HG03469 (cell line): ENCODE measurements at regions not wholly inside any gene's neighbourhood (a gene's known extent, or its start where the extent isn't known, plus 50 kb on each side); places are given as distances from the start of the nearest gene placed in this dataset.

ENCODE experiments used
- ATAC-seq: cut with Tn5 transposase; IDR thresholded peaks from one replicate; pipeline ENCODE4 v1.9.1; 2021; ENCODE audit warnings: mild to moderate bottlenecking, moderate library complexity, moderate number of reproducible peaks; ENCODE audit not compliant: unreplicated experiment

- ATAC-seq: no peak
These were observed 122.0 kb upstream of the COPS8 start for GRCh38 chr2:236963631-236964182.

DNA sequence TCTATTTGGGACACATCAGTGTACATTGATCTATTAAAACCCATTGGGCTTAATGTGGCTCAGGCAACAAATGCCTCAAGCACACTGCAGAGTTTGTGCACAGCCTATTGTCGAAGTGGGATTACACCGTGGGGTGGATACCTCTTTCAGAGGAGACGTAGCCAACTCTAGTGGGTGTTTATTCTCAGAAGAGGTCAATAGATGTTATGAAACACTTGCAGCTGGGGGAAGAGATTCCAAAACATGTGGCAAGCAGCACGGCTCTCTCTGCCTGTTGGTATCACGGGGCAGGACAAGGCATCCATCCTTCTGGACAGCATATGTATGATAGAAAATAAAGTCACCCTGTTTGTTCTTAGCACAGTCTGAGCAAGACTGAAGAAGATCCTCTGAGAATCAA lies 121.4 kb upstream of the COPS8 start:
- no peak for ATAC-seq

- ATAC-seq: no peak
These were observed 120.5 kb upstream of the COPS8 start for GRCh38 chr2:236965021-236965840.

GRCh38 chr2:236965841-236966096 lies 119.9 kb upstream of the COPS8 start:
- ATAC-seq: no peak

DNA sequence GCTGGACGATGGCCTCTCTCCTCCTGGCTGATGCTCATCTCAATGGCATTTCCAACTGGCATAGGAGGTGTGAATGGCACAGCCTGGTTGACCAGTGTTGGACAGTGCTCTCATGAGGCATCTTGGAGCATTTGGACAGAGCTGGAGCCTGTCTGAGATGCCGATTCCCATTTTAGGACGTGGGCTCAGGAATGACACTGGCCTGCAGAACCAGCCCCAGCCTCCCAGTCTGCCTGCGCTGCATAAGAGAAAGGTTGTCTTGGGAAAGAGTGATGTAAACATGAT lies 118.2 kb upstream of the COPS8 start:
- no peak for ATAC-seq

DNA sequence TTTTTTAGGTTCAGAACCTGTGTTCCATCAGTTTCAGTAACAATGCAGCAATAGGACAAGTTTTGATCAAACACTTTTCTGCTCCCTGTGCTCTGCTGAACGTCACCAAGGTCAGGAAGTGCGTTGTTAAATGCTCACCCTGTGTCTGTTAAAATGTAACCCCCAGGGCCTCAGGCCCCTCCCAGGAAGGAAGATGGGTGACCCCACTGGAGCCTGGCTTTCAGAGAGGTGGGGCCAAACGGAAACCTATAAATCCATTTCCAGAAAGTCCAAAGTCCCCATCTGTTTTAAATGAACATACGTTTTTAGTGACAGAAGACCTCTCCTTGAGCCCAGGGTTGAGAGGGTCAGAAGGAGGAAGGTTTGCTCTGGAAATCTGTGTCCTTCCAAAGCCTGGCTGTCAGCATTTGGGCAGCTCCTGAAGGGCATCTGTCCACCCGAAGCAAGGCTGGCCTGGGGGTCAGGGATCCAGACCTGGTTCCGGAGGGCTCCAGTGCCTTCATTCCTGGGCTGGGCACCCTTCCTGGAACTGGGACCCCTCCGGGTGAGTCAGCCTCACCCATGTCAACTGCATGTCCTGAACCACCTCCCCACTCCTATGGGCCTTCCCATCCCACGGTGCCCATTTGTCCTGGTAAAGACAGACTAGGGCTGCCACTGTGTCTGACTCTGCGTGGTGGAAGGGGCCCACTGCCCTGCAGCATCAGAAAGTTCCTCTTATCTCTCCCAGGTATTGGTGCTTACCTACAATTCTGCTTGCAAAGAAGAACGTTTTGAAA lies 117.4 kb upstream of the COPS8 start:
- no peak for ATAC-seq

DNA sequence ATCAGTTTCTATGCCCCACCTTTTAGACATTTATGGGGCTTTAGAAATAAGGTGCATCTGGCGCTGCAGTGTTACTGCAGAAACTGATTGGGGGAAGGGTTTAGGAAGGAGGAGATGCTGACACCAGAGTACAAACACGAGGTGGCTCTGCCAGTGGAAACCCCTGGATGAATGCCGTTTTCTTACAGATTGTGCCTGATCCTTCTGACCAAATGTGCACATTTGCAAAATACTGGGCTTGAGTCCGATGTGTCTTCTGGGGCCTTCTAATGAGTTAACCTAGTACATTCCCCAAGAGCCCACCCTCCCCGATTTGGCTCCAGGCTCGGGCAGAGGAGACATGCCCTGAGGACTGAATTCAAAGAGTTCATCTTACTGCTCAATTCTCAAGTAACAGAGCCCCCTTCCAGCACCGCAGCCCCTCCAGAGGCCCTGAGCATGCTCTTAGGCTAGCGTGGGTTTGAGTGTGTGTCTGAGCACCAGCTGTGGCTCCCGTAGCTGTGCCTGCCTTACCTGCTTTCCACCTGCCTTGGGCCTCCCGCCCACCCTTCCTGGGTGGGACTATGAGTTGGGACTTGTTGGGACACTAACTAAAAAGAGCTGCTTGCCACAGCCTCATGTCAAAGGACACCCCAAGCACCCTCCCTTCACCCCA lies 116.7 kb upstream of the COPS8 start:
- ATAC-seq: no peak

- no peak for ATAC-seq
These were observed 115.7 kb upstream of the COPS8 start for GRCh38 chr2:236969767-236970655.

GRCh38 chr2:236970656-236971010 lies 115.1 kb upstream of the COPS8 start:
- ATAC-seq: no peak

DNA sequence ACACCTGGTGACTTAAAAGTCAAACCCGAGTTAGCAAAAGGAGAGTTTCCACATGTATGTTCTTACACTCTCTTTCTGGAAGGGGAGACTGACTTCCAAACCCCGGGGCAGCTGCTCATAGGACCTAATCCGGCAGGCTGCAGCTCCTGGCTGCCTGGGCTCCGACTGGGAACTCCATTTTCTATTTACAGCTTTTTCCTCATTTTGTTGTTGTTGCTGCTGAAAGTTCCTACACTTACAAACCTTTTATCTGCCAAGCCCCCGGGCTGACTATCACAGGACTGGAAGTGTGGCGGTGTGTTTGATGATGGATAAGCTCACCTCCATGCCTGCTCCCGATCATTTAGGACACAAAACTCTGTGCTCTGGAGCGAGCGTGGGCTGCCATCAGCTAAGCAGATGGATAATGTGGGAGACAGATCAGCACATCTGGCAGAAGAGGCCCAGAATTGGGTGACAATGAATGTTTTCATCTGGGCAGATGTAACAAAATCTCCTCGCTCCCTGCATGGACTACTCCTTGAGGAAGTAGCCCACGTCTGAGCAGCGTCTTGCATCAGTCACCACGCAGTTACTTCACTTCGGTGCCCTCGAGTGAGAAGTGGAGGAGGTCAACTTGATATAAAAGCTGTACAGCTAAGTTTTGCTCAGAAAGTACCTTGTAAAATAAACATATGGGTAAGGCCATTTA lies 114.4 kb upstream of the COPS8 start:
- ATAC-seq: no peak

DNA sequence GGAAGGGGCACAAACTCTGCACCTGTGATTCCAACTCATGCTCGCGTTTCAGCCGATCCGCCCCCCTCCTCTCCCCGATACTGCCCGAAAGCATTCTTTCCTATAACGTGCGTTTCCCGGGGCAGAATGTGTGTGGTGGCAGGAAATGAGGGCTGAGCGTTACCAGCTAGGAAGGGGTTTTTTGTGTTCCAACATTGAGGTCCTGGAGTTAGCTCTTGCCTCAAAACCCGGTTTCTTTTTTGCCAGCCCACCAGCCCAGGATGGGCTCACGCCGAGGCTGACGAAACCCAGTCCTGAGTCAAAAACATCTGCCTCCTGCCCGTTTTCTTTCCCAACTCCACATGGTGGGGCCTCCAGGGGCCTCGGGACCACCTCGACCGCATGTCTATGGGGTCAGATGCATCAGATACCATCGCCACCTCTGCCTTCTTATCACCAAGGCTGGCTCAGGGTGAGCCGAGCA lies 113.7 kb upstream of the COPS8 start:
- ATAC-seq: no peak

GRCh38 chr2:236972491-236973342 lies 113.0 kb upstream of the COPS8 start:
- ATAC-seq: no peak

- ATAC-seq: no peak
These were observed 112.2 kb upstream of the COPS8 start for GRCh38 chr2:236973343-236973980.

- no peak for ATAC-seq
These were observed 111.5 kb upstream of the COPS8 start for GRCh38 chr2:236974148-236974547.

DNA sequence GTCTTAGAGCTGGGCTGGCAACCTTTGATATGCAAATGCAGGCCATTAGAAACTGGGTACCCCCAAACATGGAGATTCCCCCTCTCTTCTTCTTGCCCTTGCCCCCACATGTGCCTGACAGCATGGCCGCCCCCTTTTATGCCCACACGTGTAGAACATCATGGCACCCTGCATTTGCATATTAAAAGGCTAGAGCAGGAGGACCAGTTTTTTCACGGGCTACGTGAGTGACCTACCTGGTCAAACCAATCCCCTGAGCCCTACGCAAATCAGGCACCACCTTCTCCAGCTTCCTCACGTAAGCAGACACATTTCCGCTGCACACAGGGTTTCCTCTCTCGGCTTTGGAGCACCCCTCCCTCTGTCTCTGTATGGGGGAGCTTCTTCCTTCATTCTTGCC lies 110.9 kb upstream of the COPS8 start:
- no peak for ATAC-seq

- no peak for ATAC-seq
These were observed 109.9 kb upstream of the COPS8 start for GRCh38 chr2:236975766-236976165.

DNA sequence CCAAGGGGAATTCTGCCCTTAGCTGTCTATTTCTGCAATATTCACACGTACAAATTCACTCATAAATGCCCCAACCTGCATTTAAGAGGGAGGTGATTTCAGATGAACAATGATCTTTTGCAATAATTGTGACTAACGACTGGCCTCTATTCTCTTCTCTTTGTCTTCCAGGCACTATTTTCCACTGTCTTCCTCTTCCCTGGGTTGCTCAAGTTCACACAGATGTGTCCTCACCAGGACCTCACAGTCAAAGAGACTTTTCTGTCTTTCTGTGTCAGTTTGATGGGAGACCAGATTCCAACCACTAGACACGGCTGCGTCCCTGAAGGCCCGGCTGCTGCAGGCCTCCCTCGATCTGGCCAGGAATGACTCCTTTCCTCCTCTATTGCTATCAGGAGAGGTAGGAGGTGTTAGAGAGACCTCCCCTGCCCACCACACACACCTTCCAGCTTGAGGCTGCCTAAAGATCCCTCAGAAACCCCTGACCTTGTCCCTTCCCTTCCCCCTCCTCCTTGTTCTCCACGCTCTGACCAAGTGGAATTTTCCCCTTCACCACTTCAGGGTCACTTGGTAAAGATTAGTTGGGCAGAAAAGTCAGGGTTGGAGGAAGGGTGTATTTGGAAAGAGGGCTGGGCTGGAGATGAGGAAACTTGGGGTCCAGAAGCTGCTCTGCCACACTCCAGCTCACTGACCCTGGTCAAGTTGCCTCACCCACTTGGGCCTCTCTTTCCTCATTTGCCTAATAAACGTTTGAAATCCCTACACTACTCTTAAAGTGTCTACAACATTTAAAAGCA lies 109.2 kb upstream of the COPS8 start:
- ATAC-seq: no peak
